Astrocyte (in vitro differentiated cells and primary cell): ENCODE measurements at regions not wholly inside any gene's neighbourhood (a gene's known extent, or its start where the extent isn't known, plus 50 kb on each side); places are given as distances from the start of the nearest gene placed in this dataset.

Source experiments
- EZH2 ChIP-seq: IDR thresholded peaks from 2 replicates; pipeline ENCODE4 v1.6.1; 2012; ENCODE audit warnings: mild to moderate bottlenecking, low read length, inconsistent platforms; ENCODE audit not compliant: insufficient read depth
- TF ChIP-seq, protein P1 (sequence below): IDR thresholded peaks from 2 replicates; pipeline ENCODE4 v1.5.1; 2011; ENCODE audit warnings: low read depth, mild to moderate bottlenecking, inconsistent platforms, low read length, moderate library complexity; ENCODE audit not compliant: insufficient read depth

DNA sequence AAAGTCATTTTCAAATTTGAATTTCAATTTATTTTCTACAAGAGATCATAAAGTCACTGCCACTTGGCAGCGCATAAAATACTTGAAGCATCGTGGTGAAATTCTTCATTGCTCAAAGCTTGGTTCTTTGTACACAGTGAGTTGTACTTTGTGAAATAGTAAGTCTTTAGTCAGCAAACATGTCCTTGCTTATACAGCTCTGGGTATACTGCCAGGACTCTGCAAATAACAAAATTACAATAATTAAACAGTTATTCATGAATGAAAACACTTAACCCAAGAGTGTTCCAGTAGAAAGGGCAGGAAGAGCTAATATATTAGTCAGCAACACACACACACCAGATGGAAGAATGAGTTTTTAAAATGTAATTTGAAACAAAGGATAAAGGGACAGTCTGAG, 1300.9 kb upstream of the DIAPH2 start:
- TF ChIP-seq, protein P1, sequence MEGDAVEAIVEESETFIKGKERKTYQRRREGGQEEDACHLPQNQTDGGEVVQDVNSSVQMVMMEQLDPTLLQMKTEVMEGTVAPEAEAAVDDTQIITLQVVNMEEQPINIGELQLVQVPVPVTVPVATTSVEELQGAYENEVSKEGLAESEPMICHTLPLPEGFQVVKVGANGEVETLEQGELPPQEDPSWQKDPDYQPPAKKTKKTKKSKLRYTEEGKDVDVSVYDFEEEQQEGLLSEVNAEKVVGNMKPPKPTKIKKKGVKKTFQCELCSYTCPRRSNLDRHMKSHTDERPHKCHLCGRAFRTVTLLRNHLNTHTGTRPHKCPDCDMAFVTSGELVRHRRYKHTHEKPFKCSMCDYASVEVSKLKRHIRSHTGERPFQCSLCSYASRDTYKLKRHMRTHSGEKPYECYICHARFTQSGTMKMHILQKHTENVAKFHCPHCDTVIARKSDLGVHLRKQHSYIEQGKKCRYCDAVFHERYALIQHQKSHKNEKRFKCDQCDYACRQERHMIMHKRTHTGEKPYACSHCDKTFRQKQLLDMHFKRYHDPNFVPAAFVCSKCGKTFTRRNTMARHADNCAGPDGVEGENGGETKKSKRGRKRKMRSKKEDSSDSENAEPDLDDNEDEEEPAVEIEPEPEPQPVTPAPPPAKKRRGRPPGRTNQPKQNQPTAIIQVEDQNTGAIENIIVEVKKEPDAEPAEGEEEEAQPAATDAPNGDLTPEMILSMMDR, result no peak
- no peak for TF ChIP-seq EZH2
